Psoas muscle (tissue), 7 donors: ENCODE measurements at regions not wholly inside any gene's neighbourhood (a gene's known extent, or its start where the extent isn't known, plus 50 kb on each side); places are given as distances from the start of the nearest gene placed in this dataset.
"Not testable (repeated sequence)": the region's sequence is repeated elsewhere in the genome, so short reads cannot be mapped to it uniquely, and the experiment has no call there.

ENCODE experiments used
- ATAC-seq, 4 donors: fragments of 200-7000 bp; cut with Tn5 transposase; one replicate each; pipeline ENCODE4 v1.9.1; 2020; ENCODE audit warnings: moderate library complexity in 3 of 4, mild to moderate bottlenecking in 2 of 4
- DNase-seq, 2 donors: peaks; one replicate each; pipeline ENCODE4 v3.0.0-alpha.2; 2020
- H3K27ac ChIP-seq: fragments of 200-600 bp; one replicate; pipeline ENCODE4 v1.8.0; 2022
- H3K27me3 ChIP-seq, 3 donors: fragments of 200-600 bp in 1 of 3; one replicate each; pipeline versions ENCODE4 v1.6.1 to v1.8.0; 2013 to 2022; ENCODE audit warnings: low read length in 2 of 3, mild to moderate bottlenecking in 2 of 3, moderate library complexity in 1 of 3; ENCODE audit not compliant: insufficient read depth in 3 of 3
- H3K36me3 ChIP-seq, 2 donors: fragments of 200-600 bp in 1 of 2; one replicate each; pipeline versions ENCODE4 v1.6.1 to v1.8.0; 2013 to 2022; ENCODE audit warnings: low read depth in 1 of 2, mild to moderate bottlenecking in 1 of 2, moderate library complexity in 1 of 2; ENCODE audit not compliant: insufficient read depth in 1 of 2
- H3K4me1 ChIP-seq: fragments of 200-600 bp; one replicate; pipeline ENCODE4 v1.8.0; 2022
- H3K4me3 ChIP-seq: fragments of 200-600 bp; one replicate; pipeline ENCODE4 v1.8.0; 2022; ENCODE audit warnings: mild to moderate bottlenecking
- H3K9me3 ChIP-seq: fragments of 200-600 bp; one replicate; pipeline ENCODE4 v1.8.0; 2022
- WGBS, 3 donors: extraction: QIAGEN DNeasy Blood & Tissue Kit; methylation state at CpG; one replicate each; pipeline versions ENCODE4 v1.1.6 to v1.1.7; 2013; 5-methylcytosine and 5-hydroxymethylcytosine counted together
- intact Hi-C, 2 donors: fragments of 100-400 bp; cut with DNase I; formaldehyde crosslinking; loops; one replicate each; pipeline versions ENCODE4 v1.11.0 to v1.14.2; 2022
- TF ChIP-seq, protein P1 (sequence below): fragments of 200-600 bp; IDR thresholded peaks from one replicate; pipeline ENCODE4 v1.8.0; 2022; ENCODE audit warnings: antibody characterized with exemption
- donor health status: healthy with polysubstance abuse.
- donor health status: DM: no; HTN: no; CAD: no; lungs with moderate emphysema.
- donor health status: Bipolar disorder and iron deficiency.
- donor health status: healthy.
- donor health status: DM: yes; HTN: yes; CAD: no.
- donor health status: DM: no; HTN: no; CAD: no.
- donor health status: DM: yes; HTN: yes; CAD: no.

DNA sequence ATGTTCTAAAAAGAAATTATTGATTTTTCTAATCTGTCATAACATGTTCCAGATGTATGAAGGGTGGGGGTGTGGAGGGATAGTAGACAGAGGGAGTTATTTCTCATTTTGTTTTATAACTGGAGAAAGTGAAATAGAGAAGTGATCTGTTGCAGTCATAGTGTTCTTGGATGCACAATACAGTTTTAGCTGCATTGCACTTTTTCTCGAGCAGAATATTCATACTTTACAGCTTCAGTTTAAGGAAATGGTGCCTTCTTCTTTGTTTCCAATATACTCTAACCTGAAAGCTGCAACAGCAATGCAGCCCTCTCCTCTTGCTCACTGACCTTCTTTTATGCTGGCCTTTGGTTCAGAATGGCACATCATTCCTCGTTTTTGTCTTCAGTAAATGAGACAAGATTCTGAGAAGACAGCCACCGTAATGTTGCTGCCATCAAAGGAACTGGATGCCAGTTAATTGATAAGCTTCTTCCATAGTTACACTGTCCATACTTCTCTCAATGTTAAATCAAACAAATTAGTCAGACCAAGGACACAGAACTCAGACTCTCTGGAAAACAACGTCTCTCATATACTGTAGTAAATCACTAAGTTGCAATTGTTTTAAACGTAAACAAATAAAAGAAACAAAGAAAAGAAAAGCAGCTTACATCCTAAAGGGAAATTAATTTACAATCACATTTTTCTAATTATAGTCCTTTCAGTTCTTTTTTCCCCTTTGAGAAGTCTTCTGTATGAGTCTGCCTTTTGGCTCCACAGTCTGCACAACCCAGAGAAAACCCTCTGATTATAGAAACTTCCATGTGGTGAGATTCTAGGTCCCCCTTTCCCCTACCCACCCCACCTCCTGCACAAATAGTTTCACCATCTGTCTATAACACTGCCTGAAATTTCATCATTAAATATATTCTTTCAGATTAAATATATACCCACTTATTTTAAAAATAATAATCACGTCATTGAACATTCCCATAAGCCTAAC is 97.4 kb upstream of the UGP2 start:
- TF ChIP-seq, protein P1, sequence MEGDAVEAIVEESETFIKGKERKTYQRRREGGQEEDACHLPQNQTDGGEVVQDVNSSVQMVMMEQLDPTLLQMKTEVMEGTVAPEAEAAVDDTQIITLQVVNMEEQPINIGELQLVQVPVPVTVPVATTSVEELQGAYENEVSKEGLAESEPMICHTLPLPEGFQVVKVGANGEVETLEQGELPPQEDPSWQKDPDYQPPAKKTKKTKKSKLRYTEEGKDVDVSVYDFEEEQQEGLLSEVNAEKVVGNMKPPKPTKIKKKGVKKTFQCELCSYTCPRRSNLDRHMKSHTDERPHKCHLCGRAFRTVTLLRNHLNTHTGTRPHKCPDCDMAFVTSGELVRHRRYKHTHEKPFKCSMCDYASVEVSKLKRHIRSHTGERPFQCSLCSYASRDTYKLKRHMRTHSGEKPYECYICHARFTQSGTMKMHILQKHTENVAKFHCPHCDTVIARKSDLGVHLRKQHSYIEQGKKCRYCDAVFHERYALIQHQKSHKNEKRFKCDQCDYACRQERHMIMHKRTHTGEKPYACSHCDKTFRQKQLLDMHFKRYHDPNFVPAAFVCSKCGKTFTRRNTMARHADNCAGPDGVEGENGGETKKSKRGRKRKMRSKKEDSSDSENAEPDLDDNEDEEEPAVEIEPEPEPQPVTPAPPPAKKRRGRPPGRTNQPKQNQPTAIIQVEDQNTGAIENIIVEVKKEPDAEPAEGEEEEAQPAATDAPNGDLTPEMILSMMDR: no peak
- no peaks in the 10 kb centered on the region for H3K9me3 ChIP-seq
- peak in 2 of 4 donors; percentile 19 to 28 for ATAC-seq
- no peaks in the 10 kb centered on the region for H3K36me3 ChIP-seq
- peak overlapping the region; percentile 87 for H3K27ac ChIP-seq
- 35 to 60% (median 40%) methylated on average over 6 of the region's 6 CpGs for WGBS, 3 donors
- no peaks in the 10 kb centered on the region for H3K27me3 ChIP-seq
- peak overlapping the region; percentile 32 for H3K4me3 ChIP-seq
- H3K4me1 ChIP-seq: peaks cover 26% of the 10 kb centered on the region
- intact Hi-C loops: loop anchor here in 1 of 2 donors (5.0 kb wide), 2 partner anchors 38 to 98 kb away; partner anchors contain the start of gene UGP2
- DNase-seq: no peak

GRCh38 chr2:63746548-63746947 is 95.1 kb upstream of the UGP2 start:
- intact Hi-C loops, H3K4me3 ChIP-seq, H3K27me3 ChIP-seq, H3K27ac ChIP-seq, H3K36me3 ChIP-seq, ATAC-seq, DNase-seq, H3K9me3 ChIP-seq: not testable (repeated sequence)
- H3K4me1 ChIP-seq: peaks cover 26% of the 10 kb centered on the region
- 90 to 92% (median 90%) methylated on average over 8 of the region's 8 CpGs for WGBS, 3 donors

GRCh38 chr2:63751901-63752300 is 89.8 kb upstream of the UGP2 start:
- H3K4me3 ChIP-seq: no peak overlapping the region
- TF ChIP-seq, protein P1: no peak
- H3K9me3 ChIP-seq: no peaks in the 10 kb centered on the region
- no peak for DNase-seq
- H3K27ac ChIP-seq: no peak overlapping the region
- no peaks in the 10 kb centered on the region for H3K27me3 ChIP-seq
- no peak for ATAC-seq
- peaks cover 3% of the 10 kb centered on the region for H3K4me1 ChIP-seq
- no peaks in the 10 kb centered on the region for H3K36me3 ChIP-seq
- WGBS, 3 donors: 85 to 94% (median 86%) methylated on average over 3 of the region's 3 CpGs
- intact Hi-C loops: no loop called here

DNA sequence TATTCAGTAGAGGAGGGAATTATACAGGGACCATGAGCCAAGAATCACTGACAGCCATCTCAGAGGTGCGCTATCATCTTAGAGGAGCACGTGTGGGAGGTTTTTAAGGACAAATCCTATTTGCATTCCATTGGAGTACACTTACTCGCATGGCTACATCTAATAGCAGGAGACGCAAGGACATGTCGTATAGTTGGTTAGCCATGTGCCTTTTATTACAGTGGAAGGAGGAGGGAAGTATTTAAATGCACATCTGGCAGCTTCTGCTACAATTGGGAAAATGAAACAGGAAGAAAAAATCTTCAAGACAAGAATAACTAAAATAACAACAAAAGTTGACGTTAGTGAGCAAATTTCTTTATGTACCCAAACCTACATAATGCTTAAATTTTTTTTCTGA is 86.5 kb upstream of the UGP2 start:
- Histone ChIP-seq H3K4me3 (no peak overlapping the region), H3K9me3 (no peaks in the 10 kb centered on the region), H3K4me1 (peaks cover 3% of the 10 kb centered on the region), H3K27me3 (no peaks in the 10 kb centered on the region), H3K36me3 (no peaks in the 10 kb centered on the region), H3K27ac (no peak overlapping the region)
- intact Hi-C loops: no loop called here
- TF ChIP-seq, protein P1: no peak
- DNase-seq (no peak), ATAC-seq (no peak)
- 51 to 67% (median 63%) methylated on average over 6 of the region's 6 CpGs for WGBS, 3 donors

- intact Hi-C loops: no loop called here
- no peak for ATAC-seq
- Histone ChIP-seq H3K4me1 (peaks cover 3% of the 10 kb centered on the region), H3K27ac (no peak overlapping the region), H3K27me3 (no peaks in the 10 kb centered on the region), H3K9me3 (no peaks in the 10 kb centered on the region), H3K36me3 (no peaks in the 10 kb centered on the region), H3K4me3 (no peak overlapping the region)
- TF ChIP-seq, protein P1: no peak
- DNase-seq: no peak
Observed at GRCh38 chr2:63755965-63756364, 85.7 kb upstream of the UGP2 start.
